Activated naive CD4-positive, alpha-beta T cell treated with anti-CD3 and anti-CD28 coated beads, Interleukin-2, amount 50 U/mL, for 72 hours (primary cell): ENCODE measurements at regions not wholly inside any gene's neighbourhood (a gene's known extent, or its start where the extent isn't known, plus 50 kb on each side); places are given as distances from the start of the nearest gene placed in this dataset.

ENCODE experiments used
- ATAC-seq, 2 donors: fragments of 150-1000 bp; cut with Tn5 transposase; 2 replicates each; pipeline ENCODE4 v1.10.0; 2021; ENCODE audit warnings: mild to moderate bottlenecking in 2 of 2, moderate library complexity in 2 of 2
- DNase-seq, 2 donors: peaks; one replicate each; pipeline ENCODE4 v3.0.0; 2021 to 2022; ENCODE audit warnings: low spot score in 2 of 2
- H3K27ac Mint-ChIP-seq, 2 donors: one replicate each; pipeline ENCODE4 v1.8.0; 2022; ENCODE audit warnings: mild to moderate bottlenecking in 2 of 2, mixed read lengths in 2 of 2
- H3K36me3 Mint-ChIP-seq, 2 donors: one replicate each; pipeline ENCODE4 v1.8.0; 2022; ENCODE audit warnings: mixed read lengths in 2 of 2
- H3K9me3 Mint-ChIP-seq, 2 donors: one replicate each; pipeline ENCODE4 v1.8.0; 2022; ENCODE audit warnings: mixed read lengths in 2 of 2

DNA sequence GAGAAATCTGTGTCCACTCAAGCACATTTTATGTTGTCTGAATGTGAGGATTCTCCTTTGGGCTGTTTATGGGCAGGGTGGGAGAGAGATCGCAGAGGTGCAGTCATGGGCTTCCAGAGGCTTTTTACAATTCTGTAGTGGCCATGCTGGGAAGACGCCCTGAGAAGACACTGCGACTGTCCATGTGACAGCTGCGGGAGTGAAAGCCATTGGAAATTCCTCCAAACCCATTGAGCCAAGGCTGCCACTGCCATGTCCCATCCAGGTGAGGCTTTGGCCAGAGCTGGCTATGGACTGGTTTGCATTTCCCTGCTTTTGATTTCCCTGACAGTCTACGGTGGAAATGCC, 216.9 kb upstream of the ECI2 start:
- ATAC-seq, result no peak
- Mint-ChIP-seq H3K36me3 (no peaks in the 10 kb centered on the region), H3K27ac (no peak overlapping the region), H3K9me3 (peaks cover 0 to 3% of the 10 kb centered on the region in 2 donors)
- no peak for DNase-seq

DNA sequence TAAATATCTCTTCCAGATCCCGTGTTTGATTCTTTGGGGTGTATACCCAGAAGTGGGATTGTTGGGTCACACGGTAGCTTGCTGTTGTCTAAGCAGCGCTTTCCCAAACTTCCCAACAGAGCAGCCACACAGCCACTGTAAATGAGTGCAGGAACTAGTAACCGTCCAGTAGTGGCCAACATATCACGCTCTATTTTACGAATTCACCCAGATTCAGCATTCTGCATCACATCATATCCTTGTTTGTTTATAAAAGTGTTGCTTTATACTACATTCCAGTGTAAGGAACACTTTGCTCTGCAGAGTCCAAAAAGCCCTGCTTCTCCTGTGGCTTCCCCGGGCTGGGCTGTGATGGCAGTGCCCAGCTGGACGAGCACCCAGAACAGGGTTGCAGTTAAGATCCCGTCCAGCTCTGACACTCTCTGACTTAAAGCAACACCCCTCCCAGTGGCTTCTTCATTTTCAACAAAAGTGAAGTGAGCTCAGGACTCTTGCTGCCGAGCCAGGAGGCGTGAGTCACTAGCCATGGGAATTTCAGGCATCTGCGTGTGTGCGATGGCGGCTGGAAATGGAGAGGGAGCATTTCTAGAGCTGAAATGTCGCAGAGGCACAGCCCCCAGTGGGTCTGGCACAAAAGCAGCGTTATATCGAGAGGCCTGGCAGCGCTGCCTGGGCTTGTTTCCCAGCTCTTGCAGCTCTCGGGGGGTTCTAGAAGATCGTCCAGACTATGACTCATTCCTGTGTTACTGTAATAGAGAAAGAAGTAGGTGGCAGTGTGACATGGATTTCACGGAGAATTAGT, 216.3 kb upstream of the ECI2 start:
- ATAC-seq, result no peak
- Mint-ChIP-seq H3K9me3 (peaks cover 0 to 3% of the 10 kb centered on the region in 2 donors), H3K27ac (no peak overlapping the region), H3K36me3 (no peaks in the 10 kb centered on the region)
- no peak for DNase-seq

DNA sequence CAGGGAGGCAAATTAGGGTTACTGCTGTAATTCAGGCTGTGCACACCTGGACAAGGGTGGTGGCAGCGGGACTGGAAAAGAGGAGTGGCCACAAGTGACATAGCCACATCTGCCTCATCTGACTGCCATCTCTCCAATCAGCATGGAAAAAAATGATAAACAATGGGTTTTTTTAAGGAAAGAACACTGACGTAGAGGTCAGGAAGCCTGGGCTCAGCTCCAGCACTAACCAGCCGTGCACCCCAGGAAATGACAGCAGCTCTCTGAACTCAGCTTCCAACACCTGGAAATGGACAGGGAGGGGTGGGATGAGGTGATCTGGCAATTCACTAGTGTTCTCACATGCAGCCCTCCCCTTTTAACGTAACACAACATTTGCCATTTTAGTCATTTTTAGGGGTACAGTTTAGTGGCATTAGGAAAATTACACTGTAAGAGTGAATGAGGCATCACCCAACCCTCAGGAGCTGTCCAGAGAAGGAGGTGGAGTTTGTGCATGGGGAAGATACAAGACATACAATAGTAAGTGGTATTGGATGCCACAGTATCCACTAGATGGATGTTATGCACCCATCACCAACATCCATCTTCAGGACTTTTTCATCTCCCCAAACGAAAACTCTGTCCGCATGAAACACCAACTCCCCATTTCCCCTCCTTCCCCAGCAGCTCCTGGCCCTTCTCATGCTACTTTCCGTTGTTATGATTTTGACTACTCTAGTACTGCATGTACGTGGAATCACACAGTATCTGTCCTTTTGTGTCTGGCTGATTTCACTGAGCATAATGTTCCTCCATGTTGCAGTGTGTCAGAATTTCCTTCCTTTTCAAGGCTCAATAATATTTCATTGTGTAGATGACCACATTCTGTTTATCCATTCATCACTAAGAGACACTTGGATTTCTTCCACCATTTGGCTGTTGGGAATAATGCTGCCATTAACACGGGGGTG, 215.5 kb upstream of the ECI2 start:
- H3K27ac Mint-ChIP-seq, result no peak overlapping the region
- ATAC-seq (no peak), DNase-seq (no peak)
- H3K36me3 Mint-ChIP-seq, result no peaks in the 10 kb centered on the region
- peaks cover 0 to 3% of the 10 kb centered on the region in 2 donors for H3K9me3 Mint-ChIP-seq

DNA sequence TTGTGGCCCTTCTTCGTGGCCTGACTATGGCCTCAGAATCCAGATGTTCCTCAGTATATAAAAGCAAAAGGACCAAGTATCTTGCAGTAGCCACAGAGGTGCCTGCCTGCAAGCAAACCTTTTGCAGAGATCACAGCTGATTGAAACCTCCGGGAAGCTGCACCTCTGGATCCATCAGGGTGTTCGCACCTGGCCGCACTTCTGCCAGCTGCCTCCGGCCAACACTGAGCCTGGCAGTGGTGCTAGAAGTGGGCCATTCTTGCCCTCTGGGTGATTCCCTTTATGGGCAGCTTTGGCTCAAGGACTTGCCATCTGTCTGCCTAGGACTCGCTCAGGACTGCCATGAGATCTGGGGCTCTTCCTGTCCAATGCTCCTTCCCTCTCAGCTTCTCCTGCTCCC, 214.6 kb upstream of the ECI2 start:
- DNase-seq (no peak), ATAC-seq (no peak)
- Mint-ChIP-seq H3K9me3 (peaks cover 0 to 3% of the 10 kb centered on the region in 2 donors), H3K27ac (no peak overlapping the region), H3K36me3 (no peaks in the 10 kb centered on the region)

DNA sequence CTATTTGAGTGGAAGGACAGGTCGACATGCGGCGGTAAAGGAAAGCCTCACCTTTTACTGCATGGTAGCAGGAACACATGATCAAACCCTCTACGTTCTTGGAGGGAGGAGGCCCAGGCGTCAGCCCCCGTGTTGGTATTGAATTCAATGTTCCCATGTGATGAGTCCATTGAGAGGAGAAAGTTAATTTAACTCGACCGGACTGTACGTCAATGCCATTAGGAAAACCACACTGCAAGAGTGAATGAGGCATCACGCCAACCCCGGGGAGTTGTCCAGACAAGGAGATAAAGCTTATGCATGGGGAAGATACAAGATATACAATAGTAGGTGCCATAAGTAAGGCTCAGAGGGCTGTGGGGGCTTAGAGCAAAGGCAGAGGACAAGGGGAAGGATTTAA, 213.9 kb upstream of the ECI2 start:
- Mint-ChIP-seq H3K9me3 (peaks cover 0 to 3% of the 10 kb centered on the region in 2 donors), H3K27ac (no peak overlapping the region), H3K36me3 (no peaks in the 10 kb centered on the region)
- ATAC-seq, result no peak
- no peak for DNase-seq

DNA sequence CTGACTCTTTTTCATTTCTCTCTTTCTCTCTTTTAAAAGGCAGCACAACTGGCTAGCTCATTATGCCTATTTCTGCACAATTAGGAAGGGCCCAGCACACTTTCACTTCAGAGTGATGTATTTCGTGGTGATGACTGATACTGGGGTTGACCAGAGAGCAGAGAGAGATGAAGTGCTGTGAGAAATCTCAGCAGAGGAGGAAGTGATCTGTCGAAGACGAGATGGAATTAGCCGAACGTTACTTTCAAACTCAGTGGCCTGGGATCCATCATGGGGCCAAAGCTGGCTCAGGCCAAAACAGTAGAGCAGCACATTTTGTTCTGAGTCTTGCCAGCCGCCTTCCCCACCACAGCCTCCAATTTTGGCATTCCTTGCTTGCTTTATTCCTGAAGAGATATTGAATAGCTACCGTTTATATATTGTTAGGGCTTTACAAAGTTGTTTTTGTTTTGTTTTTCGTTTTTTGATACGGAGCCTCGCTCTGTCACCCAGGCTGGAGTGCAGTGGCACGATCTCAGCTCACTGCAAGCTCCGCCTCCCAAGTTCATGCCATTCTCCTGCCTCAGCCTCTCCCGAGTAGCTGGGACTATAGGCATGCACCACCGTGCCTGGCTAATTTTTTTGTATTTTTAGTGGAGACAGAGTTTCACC, 213.2 kb upstream of the ECI2 start:
- no peak overlapping the region for H3K27ac Mint-ChIP-seq
- DNase-seq, result no peak
- H3K9me3 Mint-ChIP-seq, result no peaks in the 10 kb centered on the region
- H3K36me3 Mint-ChIP-seq, result no peaks in the 10 kb centered on the region
- no peak for ATAC-seq

DNA sequence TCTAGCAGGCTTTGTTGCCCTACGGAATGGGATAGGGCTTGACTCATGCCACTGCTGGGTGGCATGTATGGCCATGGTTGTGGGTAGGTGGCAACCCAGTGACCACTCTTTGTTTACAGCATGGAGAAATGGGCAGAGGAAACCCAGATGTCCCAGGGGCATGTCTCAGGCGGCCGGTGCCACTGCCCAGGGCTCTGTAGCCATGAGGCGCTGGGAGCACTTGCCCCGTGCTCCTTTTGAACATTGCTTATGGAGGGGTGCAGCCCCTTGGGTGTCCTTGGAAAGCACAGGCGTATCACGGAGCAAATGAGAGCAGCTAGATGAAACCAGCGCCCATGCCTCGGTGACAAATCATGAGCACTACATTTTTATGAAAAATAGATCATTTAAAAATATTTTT, 212.5 kb upstream of the ECI2 start:
- Mint-ChIP-seq H3K27ac (no peak overlapping the region), H3K36me3 (no peaks in the 10 kb centered on the region), H3K9me3 (no peaks in the 10 kb centered on the region)
- DNase-seq, result no peak
- no peak for ATAC-seq

DNA sequence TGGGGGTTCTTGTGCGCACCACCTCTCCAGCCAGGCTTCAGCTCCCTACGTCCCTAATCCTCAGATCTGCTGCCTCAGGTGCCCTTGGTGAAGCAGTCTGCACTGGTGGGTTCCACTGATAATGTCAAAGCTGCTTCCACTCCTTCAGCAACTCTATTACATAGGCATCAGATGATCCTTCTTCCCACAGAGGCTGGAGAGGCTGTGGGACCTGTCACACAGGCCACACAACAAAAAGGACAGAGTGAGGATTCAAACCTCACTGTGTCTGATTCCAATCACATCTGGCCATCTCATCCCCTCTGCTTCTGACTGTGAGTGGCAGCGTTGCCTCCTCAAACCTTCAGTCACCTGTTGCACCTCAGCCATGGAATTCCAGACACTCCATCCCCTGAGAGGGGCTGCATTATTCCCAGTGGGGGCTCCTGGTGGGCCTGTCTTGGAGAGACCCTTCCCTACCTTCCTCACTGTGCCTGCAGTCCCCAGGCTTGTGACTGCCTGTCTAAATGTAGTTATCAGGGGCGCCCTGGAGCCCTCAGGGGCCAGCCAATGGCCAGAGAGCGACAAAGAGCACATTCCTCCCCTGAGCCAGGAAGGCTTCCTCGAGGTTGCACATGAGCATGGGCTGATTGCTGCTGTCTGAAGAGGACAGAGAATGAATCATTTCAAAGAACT, 211.4 kb upstream of the ECI2 start:
- ATAC-seq, result no peak
- no peak overlapping the region for H3K27ac Mint-ChIP-seq

DNA sequence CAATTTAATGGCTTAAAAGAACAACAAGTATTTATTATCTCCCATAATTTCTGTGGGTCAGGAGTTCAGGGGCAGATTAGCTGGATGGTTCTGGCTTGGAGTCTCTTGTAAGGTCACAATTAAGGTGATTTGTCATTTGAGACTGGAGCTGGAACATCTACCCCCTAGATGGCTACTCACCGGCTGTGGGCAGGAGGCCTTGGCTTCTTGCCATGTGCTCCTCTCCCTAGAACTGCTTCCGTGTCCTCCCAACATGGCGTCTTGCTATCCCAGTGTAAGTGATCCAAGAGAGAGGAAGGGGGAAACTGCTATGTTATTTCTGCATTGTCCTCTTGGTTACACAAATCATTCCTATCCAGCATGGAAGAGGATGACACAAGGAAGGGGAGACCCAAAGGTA, 210.2 kb upstream of the ECI2 start:
- DNase-seq, result no peak
- H3K36me3 Mint-ChIP-seq, result no peaks in the 10 kb centered on the region
- ATAC-seq, result no peak
- H3K27ac Mint-ChIP-seq, result no peak overlapping the region
- H3K9me3 Mint-ChIP-seq, result no peaks in the 10 kb centered on the region

More for the DNA sequence above, 211.4 kb upstream of the ECI2 start:
- H3K36me3 Mint-ChIP-seq, result no peaks in the 10 kb centered on the region
- no peaks in the 10 kb centered on the region for H3K9me3 Mint-ChIP-seq
- no peak for DNase-seq

DNA sequence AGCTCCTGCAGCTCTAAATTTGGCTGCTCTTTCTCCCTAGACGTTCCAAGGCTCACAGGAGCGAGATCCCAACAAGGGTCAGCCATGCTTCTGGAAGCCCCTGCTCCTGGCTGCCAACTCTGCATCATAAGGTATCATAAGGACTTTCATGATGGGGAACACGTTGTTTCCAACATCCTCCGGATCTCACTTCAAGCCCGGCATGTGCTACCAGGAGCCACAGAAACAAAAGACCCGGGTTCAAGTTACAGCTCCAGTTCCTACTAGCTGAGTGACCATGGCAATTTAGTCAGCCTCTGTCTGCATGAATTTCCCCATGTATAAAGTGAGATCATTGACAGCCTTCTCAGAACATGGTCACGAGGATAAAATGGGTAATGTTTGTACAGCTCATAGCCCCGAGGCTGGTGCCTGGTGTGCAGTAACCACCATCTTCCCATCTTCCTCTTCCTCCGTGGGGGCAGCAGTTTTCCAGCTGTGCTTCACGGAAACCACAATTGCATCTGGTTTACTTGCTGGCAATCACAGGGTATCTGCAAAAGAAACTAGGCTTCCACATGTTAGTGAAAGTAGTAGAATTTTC, 209.0 kb upstream of the ECI2 start:
- ATAC-seq (no peak), DNase-seq (no peak)
- Mint-ChIP-seq H3K36me3 (no peaks in the 10 kb centered on the region), H3K27ac (no peak overlapping the region), H3K9me3 (no peaks in the 10 kb centered on the region)

DNA sequence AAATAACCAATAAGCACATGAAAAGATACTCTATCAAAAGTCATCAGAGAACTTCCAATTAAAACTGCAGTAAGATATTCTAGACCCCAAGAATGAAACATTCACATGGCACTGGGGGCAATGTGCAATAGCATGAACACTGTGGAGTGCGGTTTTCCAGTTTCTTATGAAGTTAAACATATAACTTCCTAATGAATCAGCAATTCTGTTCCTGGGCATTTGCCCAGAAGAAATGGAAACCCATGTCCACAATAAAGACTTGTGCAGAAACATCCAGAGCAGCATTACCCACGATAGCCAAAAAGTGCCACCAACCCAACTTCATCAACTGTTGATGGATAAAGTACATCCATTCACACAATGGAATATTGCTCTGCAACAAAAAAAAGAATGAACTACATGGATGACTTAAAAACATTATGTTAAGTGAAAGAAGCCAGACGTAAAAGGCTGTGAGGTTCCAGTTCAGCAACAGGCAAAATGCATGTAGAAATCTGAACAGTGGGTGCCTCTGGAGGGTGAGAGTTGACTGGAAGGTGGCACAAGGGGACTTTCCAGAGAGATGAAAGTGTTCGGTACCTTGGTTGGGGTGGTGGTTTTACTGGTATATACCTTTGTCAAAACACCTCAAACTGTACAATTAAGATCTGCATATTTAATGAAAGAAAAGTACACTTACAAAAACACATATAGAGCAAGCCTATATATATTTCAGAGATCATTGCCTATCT, 207.2 kb upstream of the ECI2 start:
- ATAC-seq (no peak), DNase-seq (no peak)
- no peaks in the 10 kb centered on the region for H3K9me3 Mint-ChIP-seq
- no peak overlapping the region for H3K27ac Mint-ChIP-seq
- no peaks in the 10 kb centered on the region for H3K36me3 Mint-ChIP-seq

DNA sequence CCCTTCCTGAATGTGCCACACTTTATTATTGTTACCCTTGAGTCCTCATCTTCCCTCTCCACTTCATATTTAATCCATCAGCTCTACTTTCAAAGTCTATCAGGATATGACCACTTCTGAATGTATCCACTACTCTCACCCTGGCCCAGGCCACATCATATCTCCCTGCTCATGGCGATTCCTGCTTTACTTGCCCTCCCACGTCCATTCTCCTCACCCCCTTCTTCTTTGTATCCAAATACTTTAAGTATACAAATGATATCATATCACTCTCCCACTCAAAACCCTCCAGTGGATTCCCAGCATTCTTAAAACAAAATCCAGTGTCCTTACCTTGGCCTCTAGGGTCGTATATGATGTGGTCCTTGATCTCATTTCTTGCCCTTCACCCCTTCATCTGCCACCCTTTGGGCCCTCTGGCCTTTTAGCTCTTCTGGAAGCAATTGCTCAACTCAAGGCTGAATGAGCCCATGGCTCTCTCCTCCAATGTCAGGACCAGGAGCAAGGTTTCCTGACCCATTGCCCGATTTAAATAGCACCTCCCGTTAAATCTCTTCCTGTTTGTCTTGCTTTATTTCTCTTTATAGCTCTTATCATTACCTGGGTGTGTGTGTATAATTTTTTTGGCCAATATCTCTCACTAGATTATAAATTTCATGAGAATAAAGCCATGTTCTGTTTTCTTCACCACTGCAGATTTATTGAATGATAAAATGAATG, 205.9 kb upstream of the ECI2 start:
- ATAC-seq (no peak), DNase-seq (no peak)
- H3K27ac Mint-ChIP-seq, result no peak overlapping the region
- no peaks in the 10 kb centered on the region for H3K36me3 Mint-ChIP-seq
- H3K9me3 Mint-ChIP-seq, result no peaks in the 10 kb centered on the region

DNA sequence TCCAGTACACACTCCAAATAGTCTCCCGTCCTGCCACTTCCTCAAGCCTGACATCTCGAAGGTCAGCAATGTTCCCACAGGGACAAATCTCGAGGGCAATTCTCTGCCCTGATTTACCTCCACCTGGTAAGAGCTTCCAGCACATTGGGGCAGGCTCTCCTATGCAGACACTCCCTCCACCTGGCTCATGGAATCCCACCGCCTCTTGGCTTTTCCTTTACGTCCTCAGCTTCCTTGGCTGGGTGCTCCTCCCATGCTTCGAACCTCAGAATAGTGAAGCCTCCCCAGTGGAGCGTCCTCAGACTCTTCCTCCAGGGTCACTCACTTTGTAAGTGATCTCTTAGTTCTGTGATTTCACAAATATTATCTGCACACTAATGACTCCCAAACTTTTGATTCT, 205.2 kb upstream of the ECI2 start:
- H3K36me3 Mint-ChIP-seq, result no peaks in the 10 kb centered on the region
- ATAC-seq, result no peak
- no peak for DNase-seq
- H3K9me3 Mint-ChIP-seq, result no peaks in the 10 kb centered on the region
- no peak overlapping the region for H3K27ac Mint-ChIP-seq

DNA sequence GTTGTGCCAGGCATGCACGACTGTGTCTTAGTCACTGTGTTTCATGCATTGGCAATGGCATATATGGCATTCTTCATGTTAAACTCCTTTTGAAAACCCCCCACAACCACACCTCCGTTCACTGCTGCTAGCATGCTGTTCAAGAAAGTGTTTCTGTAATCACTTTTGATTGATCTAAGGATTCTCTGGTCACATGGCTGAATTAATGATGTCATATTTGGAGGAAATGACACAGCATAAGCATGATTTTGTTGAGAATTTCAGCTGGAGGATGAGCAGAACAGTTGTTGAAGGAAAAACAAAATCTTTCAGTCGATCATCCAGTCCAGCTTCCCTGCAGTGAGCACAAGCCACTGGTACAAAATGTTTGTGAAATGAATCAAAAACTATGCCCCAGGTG, 203.5 kb upstream of the ECI2 start:
- Mint-ChIP-seq H3K9me3 (no peaks in the 10 kb centered on the region), H3K36me3 (no peaks in the 10 kb centered on the region), H3K27ac (no peak overlapping the region)
- DNase-seq (no peak), ATAC-seq (no peak)

DNA sequence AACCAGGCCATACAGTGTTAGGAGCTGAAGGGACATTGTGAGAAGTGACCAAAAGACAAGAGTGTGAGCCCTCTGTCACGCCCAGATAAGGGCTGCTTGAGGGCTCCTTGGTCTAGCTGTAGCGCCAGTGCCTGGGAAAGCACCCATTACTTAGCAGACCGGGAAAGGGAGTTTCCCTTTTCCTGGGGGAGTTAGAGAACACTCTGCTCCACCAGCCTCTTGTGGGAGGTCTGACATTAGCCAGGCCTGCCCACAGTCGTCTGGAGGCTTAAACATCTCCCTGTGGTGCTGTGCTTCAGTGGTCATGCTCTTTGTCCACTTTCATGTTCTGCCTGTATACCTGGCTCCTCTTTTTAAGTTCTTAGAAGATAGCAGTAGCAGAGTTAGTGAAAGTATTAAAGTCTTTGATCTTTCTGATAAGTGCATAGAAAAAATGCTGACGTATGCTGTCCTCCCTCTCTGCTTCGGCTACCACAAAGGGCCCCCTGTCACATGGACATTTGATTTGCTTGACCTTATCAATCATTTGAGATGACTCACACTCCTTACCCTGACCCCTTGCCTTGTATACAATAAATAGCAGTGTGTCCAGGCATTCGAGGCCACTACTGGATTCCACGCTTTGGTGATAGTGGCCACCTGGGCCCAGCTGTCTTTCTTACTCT, 201.5 kb upstream of the ECI2 start:
- no peak overlapping the region for H3K27ac Mint-ChIP-seq
- DNase-seq, result no peak
- no peaks in the 10 kb centered on the region for H3K36me3 Mint-ChIP-seq
- no peaks in the 10 kb centered on the region for H3K9me3 Mint-ChIP-seq
- ATAC-seq, result no peak
